Panc1 (cell line): ENCODE measurements at regions not wholly inside any gene's neighbourhood (a gene's known extent, or its start where the extent isn't known, plus 50 kb on each side); places are given as distances from the start of the nearest gene placed in this dataset.

Experiments
- ATAC-seq: fragments of 200-7000 bp; cut with Tn5 transposase; 2 replicates; pipeline ENCODE4 v1.9.1; 2020; ENCODE audit warnings: mild to moderate bottlenecking, moderate library complexity
- BruUV-seq: library from RNA; stranded (reverse); fragments of 400-500 nt; replicated peaks from 2 replicates; lab custom pipeline; 2021; lab: Mats Ljungman, UMichigan
- CTCF ChIA-PET: fragments of 300-600 bp; sonication (Branson Sonifier 250); formaldehyde crosslinking; loops from one replicate; lab custom pipeline; 2022; ENCODE audit warnings: antibody characterized with exemption; lab: Charles Lee
- POLR2A ChIA-PET: fragments of 300-600 bp; sonication (Branson Sonifier 250); formaldehyde crosslinking; loops from one replicate; lab custom pipeline; 2022; ENCODE audit warnings: antibody characterized with exemption; lab: Charles Lee
- DNase-seq: peaks from one replicate; pipeline ENCODE4 v3.0.0-alpha.2; 2010; ENCODE audit warnings: low read depth, low spot score
- H3K27ac ChIP-seq: 2 replicates; pipeline ENCODE4 v1.5.1; 2011; ENCODE audit warnings: mild to moderate bottlenecking, low read length, inconsistent platforms
- H3K27me3 ChIP-seq: fragments of 200-500 bp; sonication (Bioruptor generic); 2 replicates; pipeline ENCODE4 v1.6.0; 2014; ENCODE audit warnings: low read length, inconsistent platforms; ENCODE audit not compliant: control insufficient read depth, insufficient read depth
- H3K36me3 ChIP-seq: fragments of 200-500 bp; sonication (Bioruptor generic); 2 replicates; pipeline ENCODE4 v1.5.1; 2014; ENCODE audit warnings: inconsistent platforms, mild to moderate bottlenecking, low read length, moderate library complexity; ENCODE audit not compliant: control insufficient read depth, insufficient read depth
- H3K4me1 ChIP-seq: 2 replicates; pipeline ENCODE4 v1.5.1; 2011; ENCODE audit warnings: inconsistent platforms, mild to moderate bottlenecking, low read length, moderate library complexity; ENCODE audit not compliant: control insufficient read depth, insufficient read depth
- H3K4me3 ChIP-seq, 2 experiments: 2 replicates each; pipeline ENCODE4 v1.5.1; 2011 to 2012; ENCODE audit warnings: low read depth in 2 of 2, low read length in 2 of 2, mild to moderate bottlenecking in 2 of 2, inconsistent platforms in 1 of 2, moderate library complexity in 1 of 2
- H3K9me3 ChIP-seq: fragments of 200-500 bp; sonication (Bioruptor generic); 2 replicates; pipeline ENCODE4 v1.5.1; 2014; ENCODE audit warnings: low read depth, mild to moderate bottlenecking, inconsistent platforms, low read length, moderate library complexity; ENCODE audit not compliant: control insufficient read depth, insufficient read depth
- POLR2AphosphoS5 ChIP-seq: IDR thresholded peaks from 2 replicates; pipeline ENCODE4 v1.6.1; 2012; ENCODE audit warnings: mild to moderate bottlenecking, low read depth, low read length, moderate library complexity
- SIN3A ChIP-seq: IDR thresholded peaks from 2 replicates; pipeline ENCODE4 v1.6.1; 2012; ENCODE audit warnings: low read depth, mild to moderate bottlenecking, low read length, moderate library complexity, borderline replicate concordance; ENCODE audit not compliant: insufficient read depth
- TCF7L2 ChIP-seq: IDR thresholded peaks from 2 replicates; pipeline ENCODE4 v1.6.1; 2011; ENCODE audit warnings: mild to moderate bottlenecking, low read depth, low read length, inconsistent platforms
- in situ Hi-C: cut with HindIII; loops from 2 replicates; pipeline ENCODE4 v1.10.0; 2016; ENCODE audit warnings: low sequenced_read_pairs, low pct_unique_long_range_greater_than_20kb
- intact Hi-C: fragments of 100-400 bp; cut with micrococcal nuclease; formaldehyde crosslinking; loops from one replicate; pipeline ENCODE4 v1.10.0; 2022; ENCODE audit not compliant: unreplicated experiment
- TF ChIP-seq, protein P1 (sequence below), 2 experiments: IDR thresholded peaks; 2 replicates each; pipeline ENCODE4 v1.6.1; 2011 to 2012; ENCODE audit warnings: low read depth in 2 of 2, control low read depth in 1 of 2, low read length in 1 of 2, mild to moderate bottlenecking in 1 of 2, moderate library complexity in 1 of 2; ENCODE audit not compliant: insufficient read depth in 1 of 2
- TF ChIP-seq, protein P2 (sequence below): fragments of 450-650 bp; IDR thresholded peaks from 2 replicates; pipeline ENCODE4 v1.5.1; 2017; ENCODE audit warnings: mild to moderate bottlenecking

DNA sequence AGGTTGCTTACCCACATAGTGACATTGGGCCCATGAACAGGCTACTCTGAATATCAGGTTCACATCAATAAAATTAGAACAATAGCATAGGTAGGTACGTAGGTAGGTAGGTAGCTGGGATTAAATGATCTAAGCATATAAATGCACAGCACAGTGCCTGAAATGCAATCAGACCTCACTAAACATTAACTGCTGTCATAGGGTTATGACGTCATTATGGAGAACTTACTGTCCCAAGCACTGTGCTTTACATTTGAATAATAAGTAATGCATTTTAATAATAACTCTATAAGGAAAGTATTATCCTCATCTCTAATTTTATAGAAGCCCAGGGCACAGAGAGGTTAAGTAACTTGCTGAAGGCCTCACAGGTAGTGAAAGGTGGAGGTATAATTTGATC is 112.5 kb downstream of the RPS24 start:
- TF ChIP-seq, protein P1, sequence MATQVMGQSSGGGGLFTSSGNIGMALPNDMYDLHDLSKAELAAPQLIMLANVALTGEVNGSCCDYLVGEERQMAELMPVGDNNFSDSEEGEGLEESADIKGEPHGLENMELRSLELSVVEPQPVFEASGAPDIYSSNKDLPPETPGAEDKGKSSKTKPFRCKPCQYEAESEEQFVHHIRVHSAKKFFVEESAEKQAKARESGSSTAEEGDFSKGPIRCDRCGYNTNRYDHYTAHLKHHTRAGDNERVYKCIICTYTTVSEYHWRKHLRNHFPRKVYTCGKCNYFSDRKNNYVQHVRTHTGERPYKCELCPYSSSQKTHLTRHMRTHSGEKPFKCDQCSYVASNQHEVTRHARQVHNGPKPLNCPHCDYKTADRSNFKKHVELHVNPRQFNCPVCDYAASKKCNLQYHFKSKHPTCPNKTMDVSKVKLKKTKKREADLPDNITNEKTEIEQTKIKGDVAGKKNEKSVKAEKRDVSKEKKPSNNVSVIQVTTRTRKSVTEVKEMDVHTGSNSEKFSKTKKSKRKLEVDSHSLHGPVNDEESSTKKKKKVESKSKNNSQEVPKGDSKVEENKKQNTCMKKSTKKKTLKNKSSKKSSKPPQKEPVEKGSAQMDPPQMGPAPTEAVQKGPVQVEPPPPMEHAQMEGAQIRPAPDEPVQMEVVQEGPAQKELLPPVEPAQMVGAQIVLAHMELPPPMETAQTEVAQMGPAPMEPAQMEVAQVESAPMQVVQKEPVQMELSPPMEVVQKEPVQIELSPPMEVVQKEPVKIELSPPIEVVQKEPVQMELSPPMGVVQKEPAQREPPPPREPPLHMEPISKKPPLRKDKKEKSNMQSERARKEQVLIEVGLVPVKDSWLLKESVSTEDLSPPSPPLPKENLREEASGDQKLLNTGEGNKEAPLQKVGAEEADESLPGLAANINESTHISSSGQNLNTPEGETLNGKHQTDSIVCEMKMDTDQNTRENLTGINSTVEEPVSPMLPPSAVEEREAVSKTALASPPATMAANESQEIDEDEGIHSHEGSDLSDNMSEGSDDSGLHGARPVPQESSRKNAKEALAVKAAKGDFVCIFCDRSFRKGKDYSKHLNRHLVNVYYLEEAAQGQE (IDR thresholded peaks at IDR 0.05; ENCODE audit: insufficient read depth in 1 of 2, low read depth in 2 of 2, low read length in 1 of 2): no peak
- no peak for TF ChIP-seq TCF7L2
- TF ChIP-seq POLR2AphosphoS5: no peak
- TF ChIP-seq, protein P2, sequence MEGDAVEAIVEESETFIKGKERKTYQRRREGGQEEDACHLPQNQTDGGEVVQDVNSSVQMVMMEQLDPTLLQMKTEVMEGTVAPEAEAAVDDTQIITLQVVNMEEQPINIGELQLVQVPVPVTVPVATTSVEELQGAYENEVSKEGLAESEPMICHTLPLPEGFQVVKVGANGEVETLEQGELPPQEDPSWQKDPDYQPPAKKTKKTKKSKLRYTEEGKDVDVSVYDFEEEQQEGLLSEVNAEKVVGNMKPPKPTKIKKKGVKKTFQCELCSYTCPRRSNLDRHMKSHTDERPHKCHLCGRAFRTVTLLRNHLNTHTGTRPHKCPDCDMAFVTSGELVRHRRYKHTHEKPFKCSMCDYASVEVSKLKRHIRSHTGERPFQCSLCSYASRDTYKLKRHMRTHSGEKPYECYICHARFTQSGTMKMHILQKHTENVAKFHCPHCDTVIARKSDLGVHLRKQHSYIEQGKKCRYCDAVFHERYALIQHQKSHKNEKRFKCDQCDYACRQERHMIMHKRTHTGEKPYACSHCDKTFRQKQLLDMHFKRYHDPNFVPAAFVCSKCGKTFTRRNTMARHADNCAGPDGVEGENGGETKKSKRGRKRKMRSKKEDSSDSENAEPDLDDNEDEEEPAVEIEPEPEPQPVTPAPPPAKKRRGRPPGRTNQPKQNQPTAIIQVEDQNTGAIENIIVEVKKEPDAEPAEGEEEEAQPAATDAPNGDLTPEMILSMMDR: no peak
- TF ChIP-seq SIN3A: no peak
- CTCF ChIA-PET: no interaction called here
- ATAC-seq: no peak

GRCh38 chr10:78147202-78147601 is 113.5 kb downstream of the RPS24 start:
- intact Hi-C loops: no loop called here
- DNase-seq: no peak
- no TSS peak for BruUV-seq

More for the DNA sequence above, 112.5 kb downstream of the RPS24 start:
- Histone ChIP-seq H3K27me3 (peaks cover 16% of the 10 kb centered on the region), H3K4me3 (no peak overlapping the region), H3K27ac (no peak overlapping the region), H3K4me1 (no peaks in the 10 kb centered on the region), H3K36me3 (no peaks in the 10 kb centered on the region), H3K9me3 (no peaks in the 10 kb centered on the region)
- intact Hi-C loops (no loop called here), in situ Hi-C loops (no loop called here)
- no peak for DNase-seq
- no TSS peak for BruUV-seq
- POLR2A ChIA-PET: no interaction called here

More at GRCh38 chr10:78147202-78147601, 113.5 kb downstream of the RPS24 start:
- TF ChIP-seq POLR2AphosphoS5 (no peak), TCF7L2 (no peak), SIN3A (no peak)
- TF ChIP-seq, protein P1 (IDR thresholded peaks at IDR 0.05; ENCODE audit: insufficient read depth in 1 of 2, low read depth in 2 of 2, low read length in 1 of 2): no peak
- TF ChIP-seq, protein P2: no peak
- no peak overlapping the region for H3K27ac ChIP-seq
- ChIA-PET POLR2A (no interaction called here), CTCF (no interaction called here)
- H3K4me3 ChIP-seq: no peak overlapping the region
- H3K36me3 ChIP-seq: no peaks in the 10 kb centered on the region
- in situ Hi-C loops: no loop called here
- no peaks in the 10 kb centered on the region for H3K9me3 ChIP-seq
- no peaks in the 10 kb centered on the region for H3K4me1 ChIP-seq
- peaks cover 19% of the 10 kb centered on the region; the same call in 1 of the 2 replicates for H3K27me3 ChIP-seq
- ATAC-seq: no peak
